Suprapubic skin (tissue), 4 donors: ENCODE measurements at regions not wholly inside any gene's neighbourhood (a gene's known extent, or its start where the extent isn't known, plus 50 kb on each side); places are given as distances from the start of the nearest gene placed in this dataset.

Source experiments
- EP300 ChIP-seq: sonication (generic); formaldehyde crosslinking; IDR thresholded peaks from one replicate; pipeline ENCODE4 v1.6.1; 2017; ENCODE audit warnings: antibody characterized with exemption
- POLR2A ChIP-seq, 2 donors: fragments of 450-650 bp; IDR thresholded peaks; one replicate each; pipeline ENCODE4 v1.6.1; 2017; ENCODE audit warnings: antibody characterized with exemption in 2 of 2, mild to moderate bottlenecking in 2 of 2, moderate library complexity in 2 of 2
- POLR2AphosphoS5 ChIP-seq, 3 donors: sonication (generic); formaldehyde crosslinking; IDR thresholded peaks; one replicate each; pipeline ENCODE4 v1.6.1; 2017; ENCODE audit warnings: antibody characterized with exemption in 3 of 3
- TF ChIP-seq, protein P1 (sequence below), 2 donors: fragments of 200-600 bp in 1 of 2; fragments of 450-650 bp in 1 of 2; sonication (generic) in 1 of 2; IDR thresholded peaks; one replicate each; pipeline ENCODE4 v1.5.1; 2016 to 2019; ENCODE audit warnings: antibody characterized with exemption in 2 of 2, mild to moderate bottlenecking in 1 of 2, moderate library complexity in 1 of 2

DNA sequence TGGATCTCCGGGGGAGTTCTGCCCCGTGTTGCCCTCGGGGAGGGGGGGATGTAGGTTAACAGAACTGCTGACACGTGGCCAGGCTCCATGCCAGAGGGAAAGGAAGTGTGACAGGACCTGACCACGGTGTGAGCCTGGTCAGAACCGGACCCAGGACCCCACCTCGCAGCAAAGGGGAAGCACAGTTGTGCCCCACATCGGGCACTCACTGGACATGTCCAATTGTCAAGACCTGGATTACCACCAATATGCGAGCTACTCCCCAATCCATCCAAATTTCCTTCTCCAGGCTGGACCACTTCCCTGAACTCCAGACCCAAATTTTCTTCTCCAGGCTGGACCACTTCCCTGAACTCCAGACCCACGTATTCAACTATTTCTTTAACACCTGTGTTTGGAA lies 78.8 kb upstream of the PIWIL1 start:
- no peak for TF ChIP-seq POLR2A (IDR thresholded peaks at IDR 0.05)
- TF ChIP-seq, protein P1, sequence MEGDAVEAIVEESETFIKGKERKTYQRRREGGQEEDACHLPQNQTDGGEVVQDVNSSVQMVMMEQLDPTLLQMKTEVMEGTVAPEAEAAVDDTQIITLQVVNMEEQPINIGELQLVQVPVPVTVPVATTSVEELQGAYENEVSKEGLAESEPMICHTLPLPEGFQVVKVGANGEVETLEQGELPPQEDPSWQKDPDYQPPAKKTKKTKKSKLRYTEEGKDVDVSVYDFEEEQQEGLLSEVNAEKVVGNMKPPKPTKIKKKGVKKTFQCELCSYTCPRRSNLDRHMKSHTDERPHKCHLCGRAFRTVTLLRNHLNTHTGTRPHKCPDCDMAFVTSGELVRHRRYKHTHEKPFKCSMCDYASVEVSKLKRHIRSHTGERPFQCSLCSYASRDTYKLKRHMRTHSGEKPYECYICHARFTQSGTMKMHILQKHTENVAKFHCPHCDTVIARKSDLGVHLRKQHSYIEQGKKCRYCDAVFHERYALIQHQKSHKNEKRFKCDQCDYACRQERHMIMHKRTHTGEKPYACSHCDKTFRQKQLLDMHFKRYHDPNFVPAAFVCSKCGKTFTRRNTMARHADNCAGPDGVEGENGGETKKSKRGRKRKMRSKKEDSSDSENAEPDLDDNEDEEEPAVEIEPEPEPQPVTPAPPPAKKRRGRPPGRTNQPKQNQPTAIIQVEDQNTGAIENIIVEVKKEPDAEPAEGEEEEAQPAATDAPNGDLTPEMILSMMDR (IDR thresholded peaks at IDR 0.05) = no peak
- no peak for TF ChIP-seq POLR2AphosphoS5 (IDR thresholded peaks at IDR 0.05)
- no peak for TF ChIP-seq EP300
